Fibroblast of pulmonary artery (primary cell): ENCODE measurements at regions not wholly inside any gene's neighbourhood (a gene's known extent, or its start where the extent isn't known, plus 50 kb on each side); places are given as distances from the start of the nearest gene placed in this dataset.

Experiments
- DNase-seq: peaks from one replicate; pipeline ENCODE4 v3.0.0-alpha.2; 2010; ENCODE audit warnings: low read depth
- H3K4me3 ChIP-seq: replicated peaks from 2 replicates; pipeline ENCODE4 v1.5.1; 2011; ENCODE audit warnings: low read depth, mild to moderate bottlenecking, control low read depth, low read length, moderate library complexity
- TF ChIP-seq, protein P1 (sequence below): IDR thresholded peaks from 2 replicates; pipeline ENCODE4 v1.5.1; 2011; ENCODE audit warnings: mild to moderate bottlenecking, control low read depth, low read length, inconsistent platforms; ENCODE audit errors: missing control alignments

DNA sequence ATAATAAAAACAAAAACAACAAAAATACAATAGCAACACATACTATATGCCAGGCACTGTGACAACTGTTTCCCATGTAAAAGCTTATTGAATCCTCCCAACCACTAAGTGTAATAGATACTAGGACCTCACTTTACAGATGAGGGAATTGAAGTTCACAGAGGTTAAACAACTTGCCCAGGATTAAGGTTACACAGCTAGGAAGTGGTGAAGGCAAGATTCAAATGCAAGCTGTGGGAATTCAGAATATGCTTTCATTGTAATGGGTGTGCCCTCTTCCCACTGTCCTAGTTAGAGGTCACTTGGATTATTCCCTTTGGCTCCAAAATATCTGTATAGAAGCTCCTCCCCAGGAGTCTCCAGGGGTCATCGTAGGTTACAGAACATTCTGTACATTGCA lies 231.1 kb downstream of the MREG start:
- H3K4me3 ChIP-seq, result no peak overlapping the region
- TF ChIP-seq, protein P1, sequence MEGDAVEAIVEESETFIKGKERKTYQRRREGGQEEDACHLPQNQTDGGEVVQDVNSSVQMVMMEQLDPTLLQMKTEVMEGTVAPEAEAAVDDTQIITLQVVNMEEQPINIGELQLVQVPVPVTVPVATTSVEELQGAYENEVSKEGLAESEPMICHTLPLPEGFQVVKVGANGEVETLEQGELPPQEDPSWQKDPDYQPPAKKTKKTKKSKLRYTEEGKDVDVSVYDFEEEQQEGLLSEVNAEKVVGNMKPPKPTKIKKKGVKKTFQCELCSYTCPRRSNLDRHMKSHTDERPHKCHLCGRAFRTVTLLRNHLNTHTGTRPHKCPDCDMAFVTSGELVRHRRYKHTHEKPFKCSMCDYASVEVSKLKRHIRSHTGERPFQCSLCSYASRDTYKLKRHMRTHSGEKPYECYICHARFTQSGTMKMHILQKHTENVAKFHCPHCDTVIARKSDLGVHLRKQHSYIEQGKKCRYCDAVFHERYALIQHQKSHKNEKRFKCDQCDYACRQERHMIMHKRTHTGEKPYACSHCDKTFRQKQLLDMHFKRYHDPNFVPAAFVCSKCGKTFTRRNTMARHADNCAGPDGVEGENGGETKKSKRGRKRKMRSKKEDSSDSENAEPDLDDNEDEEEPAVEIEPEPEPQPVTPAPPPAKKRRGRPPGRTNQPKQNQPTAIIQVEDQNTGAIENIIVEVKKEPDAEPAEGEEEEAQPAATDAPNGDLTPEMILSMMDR, result no peak
- DNase-seq, result no peak

DNA sequence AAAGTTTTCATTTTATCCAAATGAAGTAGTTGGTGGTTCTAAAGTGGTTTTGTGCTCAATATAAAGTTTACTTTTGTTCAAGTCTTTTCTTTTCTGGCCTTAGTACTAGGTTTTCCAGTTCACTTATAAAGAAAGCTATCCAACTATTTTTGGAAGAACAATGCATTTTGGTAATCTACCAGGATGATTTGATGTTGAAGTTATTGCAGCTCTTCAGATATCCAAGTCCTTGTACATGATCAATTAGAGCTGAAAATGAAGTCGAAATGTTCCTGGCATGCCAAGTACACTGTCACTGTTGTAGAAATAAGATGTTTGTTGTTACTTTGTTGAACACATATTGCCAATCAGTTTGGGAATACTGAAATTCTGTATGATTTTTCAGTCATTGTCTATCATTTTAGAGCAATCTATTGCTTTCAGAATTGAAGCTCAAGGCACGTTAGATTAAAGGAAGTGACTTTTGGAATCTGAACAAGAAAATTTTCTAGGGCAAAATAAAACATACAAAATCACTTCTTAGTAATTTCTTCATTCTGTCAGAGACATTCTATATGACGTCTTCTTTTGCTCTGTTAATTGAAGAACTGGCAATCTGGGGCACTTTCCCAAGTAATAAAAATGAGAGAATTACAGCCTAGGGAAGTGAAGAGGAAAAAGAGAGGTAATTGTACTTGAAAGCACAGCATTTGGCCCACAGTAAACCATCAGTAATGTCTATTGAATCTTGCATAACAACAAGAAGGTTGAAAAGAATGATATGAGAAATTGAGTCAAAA lies 232.3 kb downstream of the MREG start:
- no peak overlapping the region for H3K4me3 ChIP-seq
- TF ChIP-seq, protein P1, result no peak
- DNase-seq, result no peak

DNA sequence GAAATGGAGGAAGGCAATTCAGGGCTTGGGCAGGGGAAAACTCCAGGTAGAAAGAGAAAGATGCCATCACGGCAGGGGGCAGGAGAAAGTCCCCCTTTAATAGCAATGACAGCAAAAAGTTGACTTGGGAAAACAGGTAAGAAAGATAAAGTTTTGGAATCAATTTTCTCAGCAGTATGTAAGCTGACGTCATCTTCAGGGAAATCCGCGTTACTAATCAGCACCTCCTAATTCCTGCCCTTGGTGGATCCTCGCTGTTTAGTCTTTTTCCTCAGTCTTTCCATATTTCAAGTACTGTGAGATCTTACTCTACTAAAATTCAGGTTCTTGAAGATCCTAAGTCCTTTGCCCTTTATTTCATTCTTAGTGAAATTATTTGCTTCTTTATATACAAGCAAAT lies 233.0 kb downstream of the MREG start:
- no peak for DNase-seq
- TF ChIP-seq, protein P1, result no peak
- no peak overlapping the region for H3K4me3 ChIP-seq

DNA sequence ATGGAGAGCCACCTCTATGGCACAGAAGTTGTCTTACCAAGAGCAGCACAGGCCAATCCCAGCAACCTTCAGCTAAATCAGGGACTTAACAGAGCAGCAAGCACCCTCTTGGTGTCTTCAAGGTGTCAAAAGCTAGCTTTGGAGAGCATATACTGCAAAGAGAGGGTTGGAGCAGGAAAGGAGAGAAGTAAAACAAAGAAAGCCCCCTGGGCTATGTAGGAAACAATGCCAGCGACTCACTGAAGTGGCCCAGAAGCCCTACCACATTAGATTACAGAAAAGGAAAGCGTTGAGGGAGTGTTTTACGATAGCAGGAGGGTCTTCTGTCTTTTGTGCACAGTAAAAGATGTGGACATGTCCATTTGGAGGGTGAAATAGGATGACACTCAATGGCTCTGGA lies 233.4 kb downstream of the MREG start:
- TF ChIP-seq, protein P1, result no peak
- DNase-seq, result no peak
- no peak overlapping the region for H3K4me3 ChIP-seq

DNA sequence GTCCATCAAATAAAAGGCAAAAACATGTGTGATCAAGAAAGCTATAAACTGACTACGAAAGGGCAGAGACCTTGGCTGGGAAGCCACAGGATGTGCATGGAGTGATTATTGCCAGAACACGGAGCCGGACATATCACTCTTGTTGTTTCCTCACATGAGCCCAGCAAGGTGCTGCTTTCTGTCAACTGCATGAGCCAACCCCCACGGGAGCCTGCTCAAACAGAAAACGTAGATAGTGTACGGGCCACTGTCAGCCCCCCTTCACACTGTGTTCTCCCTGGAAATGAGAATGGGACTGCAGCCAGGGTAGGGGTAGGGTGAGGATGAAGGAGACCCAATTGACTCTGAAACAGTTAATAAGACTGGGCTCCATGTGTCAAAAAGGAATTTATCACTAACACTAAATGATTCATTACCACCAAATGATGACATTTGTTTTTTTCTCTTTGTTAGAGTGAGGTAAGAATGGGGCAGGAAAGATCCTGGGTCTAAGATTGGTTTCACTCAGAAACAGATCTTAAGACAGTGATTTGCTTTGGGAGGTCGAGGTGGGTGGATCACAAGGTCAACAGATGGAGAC lies 235.8 kb downstream of the MREG start:
- no peak overlapping the region for H3K4me3 ChIP-seq
- no peak for DNase-seq
- TF ChIP-seq, protein P1, result no peak

DNA sequence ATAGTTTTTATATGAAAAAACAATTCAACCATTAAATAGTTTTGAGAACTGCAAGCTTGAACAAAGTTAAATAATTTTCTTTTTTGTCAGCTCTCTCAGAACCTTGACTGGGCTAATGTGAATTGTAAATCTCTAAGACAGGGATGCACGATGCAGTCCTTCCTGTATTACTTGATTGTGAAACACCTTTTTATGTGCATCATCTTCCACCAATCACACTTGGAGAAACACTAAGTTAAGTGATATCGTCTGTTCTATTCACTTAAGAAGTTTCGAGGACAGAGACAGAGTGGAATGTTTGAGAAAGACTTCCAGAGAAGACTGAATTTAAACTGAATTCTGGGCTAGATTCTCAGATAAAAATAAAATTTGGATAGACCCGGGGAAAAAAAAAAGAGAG lies 238.2 kb downstream of the MREG start:
- H3K4me3 ChIP-seq, result no peak overlapping the region
- no peak for DNase-seq

More for the DNA sequence above, 238.2 kb downstream of the MREG start:
- TF ChIP-seq, protein P1, result no peak
